Loucy (cell line): ENCODE measurements at regions not wholly inside any gene's neighbourhood (a gene's known extent, or its start where the extent isn't known, plus 50 kb on each side); places are given as distances from the start of the nearest gene placed in this dataset.

Source experiments
- CTCF ChIP-seq: fragments of 200-600 bp; sonication (generic); conservative IDR thresholded peaks from 2 replicates; pipeline ENCODE4 v1.5.1; 2014; ENCODE audit warnings: mild to moderate bottlenecking, antibody characterized with exemption, low read length
- EZH2phosphoT487 ChIP-seq: fragments of 200-600 bp; IDR thresholded peaks from 2 replicates; pipeline ENCODE4 v1.6.1; 2018; ENCODE audit warnings: antibody characterized with exemption, mild to moderate bottlenecking, moderate library complexity, borderline replicate concordance

- no peak for TF ChIP-seq CTCF
- no peak for TF ChIP-seq EZH2phosphoT487
Observed at GRCh38 chr5:117665121-117665520, 1090.5 kb upstream of the SEMA6A start.
